ENCODE measurements at regions not wholly inside any gene's neighbourhood (a gene's known extent, or its start where the extent isn't known, plus 50 kb on each side); places are given as distances from the start of the nearest gene placed in this dataset.

DNA sequence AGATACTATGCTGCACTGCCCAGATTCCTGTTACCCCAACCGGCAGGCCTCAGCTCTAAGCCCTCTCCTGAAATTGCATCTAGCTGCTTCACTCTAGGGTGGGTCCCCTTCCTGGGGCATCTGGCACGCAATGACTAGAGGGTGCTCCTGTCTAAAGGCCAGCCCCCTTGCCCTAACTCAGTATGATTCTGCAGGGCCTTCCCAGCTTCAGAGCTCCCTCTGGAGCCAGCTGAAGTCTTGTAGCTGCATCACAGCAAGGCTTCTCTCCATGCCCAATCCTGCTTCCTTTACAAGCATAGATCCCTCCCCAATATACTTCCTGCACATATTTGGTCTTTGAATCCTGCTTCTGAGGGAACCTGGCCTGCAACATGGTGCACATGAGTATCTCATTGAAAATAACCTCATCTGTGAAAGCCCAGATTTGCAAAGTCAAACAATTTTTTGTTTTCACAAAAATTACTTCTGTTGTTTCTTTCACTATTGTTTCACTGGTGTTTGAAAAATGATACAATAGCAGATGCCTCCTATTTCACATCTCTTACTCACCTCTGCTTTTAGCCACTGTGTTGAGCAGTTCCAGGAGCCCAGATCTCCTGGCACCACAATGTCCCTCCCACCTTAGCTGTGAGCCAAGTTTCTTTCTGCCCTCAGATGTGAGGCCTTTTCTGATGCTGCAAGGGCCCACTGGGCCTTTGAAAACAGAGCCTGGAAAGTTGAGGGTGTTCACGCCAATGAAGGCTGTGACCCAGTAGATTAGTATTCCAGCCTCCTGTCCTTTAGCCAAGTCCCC is 169.5 kb upstream of the EGLN3 start:
- Histone ChIP-seq H3K27ac (ENCODE audit: low read depth in 1 of 2, low read length in 1 of 2) (no peak overlapping the region), H3K27me3 (ENCODE audit: control insufficient read depth in 2 of 2, insufficient read depth in 1 of 2, low read length in 1 of 2) (no peaks in the 10 kb centered on the region), H3K4me3 (ENCODE audit: low read length in 2 of 2) (no peak overlapping the region), H3K36me3 (ENCODE audit: control insufficient read depth in 2 of 2, insufficient read depth in 2 of 2, low read length in 1 of 2) (no peaks in the 10 kb centered on the region), H3K4me1 (ENCODE audit: control insufficient read depth in 2 of 2, insufficient read depth in 2 of 2, low read length in 2 of 2) (no peaks in the 10 kb centered on the region), H3K9me3 (ENCODE audit: control insufficient read depth in 2 of 2, insufficient read depth in 1 of 2, low read length in 1 of 2) (no peaks in the 10 kb centered on the region)
- DNase-seq (ENCODE audit: low read depth in 6 of 9, low spot score in 9 of 9): no peak
- WGBS: 98% methylated on average over 3 of the region's 3 CpGs

DNA sequence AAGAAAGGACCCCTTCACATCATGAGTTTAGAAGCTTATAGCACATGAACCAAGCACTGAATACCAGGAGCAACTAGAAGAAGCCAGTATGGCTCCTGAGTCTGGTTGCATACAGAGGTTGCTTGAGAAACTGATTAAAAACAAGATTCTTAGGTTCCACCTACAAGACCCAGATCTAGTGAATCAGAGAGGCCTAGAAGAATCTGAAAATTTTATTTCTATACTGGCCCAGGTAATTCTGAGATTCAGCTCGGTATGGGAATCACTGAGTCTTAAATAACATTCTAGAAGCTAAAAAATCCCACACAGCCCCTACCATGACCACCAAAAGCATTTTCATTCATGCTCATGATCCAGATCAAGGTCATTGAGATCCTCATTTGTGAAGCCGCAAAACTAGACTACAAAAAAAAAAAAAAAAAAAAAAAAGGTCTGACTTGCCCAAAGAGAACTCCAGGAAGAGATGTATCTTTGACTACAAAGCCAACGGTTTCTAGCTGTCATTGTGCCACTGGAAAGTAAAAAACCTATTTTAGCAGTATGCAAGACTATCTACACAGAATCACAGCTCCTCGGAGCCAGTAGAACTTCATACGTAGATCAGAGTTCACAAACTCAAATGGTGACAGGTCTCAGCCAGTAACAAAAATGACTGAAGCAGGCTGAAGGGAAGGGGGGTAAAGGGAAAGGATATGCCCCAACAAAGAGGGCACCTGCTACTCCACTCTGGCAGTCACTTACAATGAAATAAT is 168.4 kb upstream of the EGLN3 start:
- H3K27ac ChIP-seq (ENCODE audit: low read depth in 1 of 2, low read length in 1 of 2): no peak overlapping the region
- H3K27me3 ChIP-seq (ENCODE audit: control insufficient read depth in 2 of 2, insufficient read depth in 1 of 2, low read length in 1 of 2): no peaks in the 10 kb centered on the region
- H3K4me3 ChIP-seq (ENCODE audit: low read length in 2 of 2): no peak overlapping the region
- WGBS: 94% methylated on average over 5 of the region's 5 CpGs
- H3K4me1 ChIP-seq (ENCODE audit: control insufficient read depth in 2 of 2, insufficient read depth in 2 of 2, low read length in 2 of 2): no peaks in the 10 kb centered on the region
- no peak for DNase-seq (ENCODE audit: low read depth in 6 of 9, low spot score in 9 of 9)
- H3K36me3 ChIP-seq (ENCODE audit: control insufficient read depth in 2 of 2, insufficient read depth in 2 of 2, low read length in 1 of 2): no peaks in the 10 kb centered on the region
- H3K9me3 ChIP-seq (ENCODE audit: control insufficient read depth in 2 of 2, insufficient read depth in 1 of 2, low read length in 1 of 2): no peaks in the 10 kb centered on the region

GRCh38 chr14:34113991-34114390 is 163.1 kb upstream of the EGLN3 start:
- no peaks in the 10 kb centered on the region for H3K4me1 ChIP-seq (ENCODE audit: control insufficient read depth in 2 of 2, insufficient read depth in 2 of 2, low read length in 2 of 2)
- H3K4me3 ChIP-seq (ENCODE audit: low read length in 2 of 2): no peak overlapping the region
- no peaks in the 10 kb centered on the region for H3K9me3 ChIP-seq (ENCODE audit: control insufficient read depth in 2 of 2, insufficient read depth in 1 of 2, low read length in 1 of 2)
- no peaks in the 10 kb centered on the region for H3K36me3 ChIP-seq (ENCODE audit: control insufficient read depth in 2 of 2, insufficient read depth in 2 of 2, low read length in 1 of 2)
- no peak for DNase-seq (ENCODE audit: low read depth in 6 of 9, low spot score in 9 of 9)
- no peak overlapping the region for H3K27ac ChIP-seq (ENCODE audit: low read depth in 1 of 2, low read length in 1 of 2)
- H3K27me3 ChIP-seq (ENCODE audit: control insufficient read depth in 2 of 2, insufficient read depth in 1 of 2, low read length in 1 of 2): no peaks in the 10 kb centered on the region

DNA sequence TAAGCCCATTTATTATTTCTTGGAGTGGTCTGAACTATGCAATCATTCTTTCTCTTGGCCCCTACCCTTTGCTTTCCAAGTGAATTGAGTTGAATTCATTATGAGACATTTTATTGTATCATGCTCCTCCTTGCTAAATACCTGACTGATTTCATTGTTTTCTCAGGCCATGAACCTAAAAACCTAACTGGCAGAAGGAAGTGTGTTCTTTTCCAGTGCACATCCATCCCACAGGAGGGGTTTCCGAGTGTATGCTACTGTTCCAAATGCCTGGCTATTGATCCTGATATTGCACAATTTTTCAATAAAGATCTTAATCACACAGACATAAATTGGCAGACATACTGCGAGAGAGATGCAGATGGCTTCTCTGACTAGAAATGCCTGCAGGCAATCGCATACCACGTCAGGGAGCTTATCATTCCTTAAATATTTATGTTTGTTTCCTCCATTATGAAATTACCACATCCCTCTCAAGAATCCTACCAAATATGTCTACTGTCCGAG is 162.2 kb upstream of the EGLN3 start:
- DNase-seq (ENCODE audit: low read depth in 6 of 9, low spot score in 9 of 9): no peak
- Histone ChIP-seq H3K27ac (ENCODE audit: low read depth in 1 of 2, low read length in 1 of 2) (no peak overlapping the region), H3K36me3 (ENCODE audit: control insufficient read depth in 2 of 2, insufficient read depth in 2 of 2, low read length in 1 of 2) (no peaks in the 10 kb centered on the region), H3K27me3 (ENCODE audit: control insufficient read depth in 2 of 2, insufficient read depth in 1 of 2, low read length in 1 of 2) (no peaks in the 10 kb centered on the region), H3K4me1 (ENCODE audit: control insufficient read depth in 2 of 2, insufficient read depth in 2 of 2, low read length in 2 of 2) (no peaks in the 10 kb centered on the region), H3K4me3 (ENCODE audit: low read length in 2 of 2) (no peak overlapping the region), H3K9me3 (ENCODE audit: control insufficient read depth in 2 of 2, insufficient read depth in 1 of 2, low read length in 1 of 2) (no peaks in the 10 kb centered on the region)
- 94% methylated on average over 5 of the region's 5 CpGs for WGBS

- DNase-seq (ENCODE audit: low read depth in 6 of 9, low spot score in 9 of 9): no peak
- H3K9me3 ChIP-seq (ENCODE audit: control insufficient read depth in 2 of 2, insufficient read depth in 1 of 2, low read length in 1 of 2): no peaks in the 10 kb centered on the region
- 95% methylated on average over 4 of the region's 4 CpGs for WGBS
- H3K36me3 ChIP-seq (ENCODE audit: control insufficient read depth in 2 of 2, insufficient read depth in 2 of 2, low read length in 1 of 2): no peaks in the 10 kb centered on the region
- H3K27ac ChIP-seq (ENCODE audit: low read depth in 1 of 2, low read length in 1 of 2): no peak overlapping the region
- H3K27me3 ChIP-seq (ENCODE audit: control insufficient read depth in 2 of 2, insufficient read depth in 1 of 2, low read length in 1 of 2): no peaks in the 10 kb centered on the region
- H3K4me3 ChIP-seq (ENCODE audit: low read length in 2 of 2): no peak overlapping the region
- no peaks in the 10 kb centered on the region for H3K4me1 ChIP-seq (ENCODE audit: control insufficient read depth in 2 of 2, insufficient read depth in 2 of 2, low read length in 2 of 2)
Measured at GRCh38 chr14:34111953-34112352, 161.1 kb upstream of the EGLN3 start.

- no peaks in the 10 kb centered on the region for H3K36me3 ChIP-seq (ENCODE audit: control insufficient read depth in 2 of 2, insufficient read depth in 2 of 2, low read length in 1 of 2)
- H3K27me3 ChIP-seq (ENCODE audit: control insufficient read depth in 2 of 2, insufficient read depth in 1 of 2, low read length in 1 of 2): no peaks in the 10 kb centered on the region
- H3K4me1 ChIP-seq (ENCODE audit: control insufficient read depth in 2 of 2, insufficient read depth in 2 of 2, low read length in 2 of 2): no peaks in the 10 kb centered on the region
- 95% methylated on average over 2 of the region's 2 CpGs for WGBS
- no peaks in the 10 kb centered on the region for H3K9me3 ChIP-seq (ENCODE audit: control insufficient read depth in 2 of 2, insufficient read depth in 1 of 2, low read length in 1 of 2)
- H3K27ac ChIP-seq (ENCODE audit: low read depth in 1 of 2, low read length in 1 of 2): no peak overlapping the region
- H3K4me3 ChIP-seq (ENCODE audit: low read length in 2 of 2): no peak overlapping the region
- no peak for DNase-seq (ENCODE audit: low read depth in 6 of 9, low spot score in 9 of 9)
Measured at GRCh38 chr14:34111505-34111904, 160.6 kb upstream of the EGLN3 start.

DNA sequence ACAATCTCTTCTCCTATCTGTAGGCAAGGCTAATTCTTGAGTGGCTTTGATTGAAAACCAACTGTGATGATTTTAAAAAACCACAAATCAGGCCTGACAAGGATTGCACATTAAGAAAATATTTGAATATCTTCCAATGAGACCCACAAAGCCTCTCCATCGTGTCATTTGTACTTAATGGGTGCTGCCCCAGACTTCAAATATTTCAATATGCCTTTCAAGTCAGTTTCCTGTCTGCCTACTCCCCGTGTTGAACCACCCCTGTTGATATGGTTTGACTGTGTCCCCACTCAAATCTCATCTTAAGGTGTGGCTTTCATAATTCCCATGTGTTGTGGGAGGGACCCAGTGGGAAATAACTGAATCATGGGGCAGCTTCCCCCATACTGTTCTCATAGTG is 159.7 kb upstream of the EGLN3 start:
- H3K9me3 ChIP-seq (ENCODE audit: control insufficient read depth in 2 of 2, insufficient read depth in 1 of 2, low read length in 1 of 2): no peaks in the 10 kb centered on the region
- no peaks in the 10 kb centered on the region for H3K4me1 ChIP-seq (ENCODE audit: control insufficient read depth in 2 of 2, insufficient read depth in 2 of 2, low read length in 2 of 2)
- no peak for DNase-seq (ENCODE audit: low read depth in 6 of 9, low spot score in 9 of 9)
- no peak overlapping the region for H3K27ac ChIP-seq (ENCODE audit: low read depth in 1 of 2, low read length in 1 of 2)
- H3K27me3 ChIP-seq (ENCODE audit: control insufficient read depth in 2 of 2, insufficient read depth in 1 of 2, low read length in 1 of 2): no peaks in the 10 kb centered on the region
- no peak overlapping the region for H3K4me3 ChIP-seq (ENCODE audit: low read length in 2 of 2)
- H3K36me3 ChIP-seq (ENCODE audit: control insufficient read depth in 2 of 2, insufficient read depth in 2 of 2, low read length in 1 of 2): no peaks in the 10 kb centered on the region
- 66% methylated on average over 2 of the region's 2 CpGs for whole genome bisulfite sequencing

GRCh38 chr14:34107441-34107840 is 156.6 kb upstream of the EGLN3 start:
- no peak for DNase-seq (ENCODE audit: low read depth in 6 of 9, low spot score in 9 of 9)
- Histone ChIP-seq H3K27ac (ENCODE audit: low read depth in 1 of 2, low read length in 1 of 2) (no peak overlapping the region), H3K27me3 (ENCODE audit: control insufficient read depth in 2 of 2, insufficient read depth in 1 of 2, low read length in 1 of 2) (no peaks in the 10 kb centered on the region), H3K36me3 (ENCODE audit: control insufficient read depth in 2 of 2, insufficient read depth in 2 of 2, low read length in 1 of 2) (no peaks in the 10 kb centered on the region), H3K4me3 (ENCODE audit: low read length in 2 of 2) (no peak overlapping the region), H3K4me1 (ENCODE audit: control insufficient read depth in 2 of 2, insufficient read depth in 2 of 2, low read length in 2 of 2) (no peaks in the 10 kb centered on the region), H3K9me3 (ENCODE audit: control insufficient read depth in 2 of 2, insufficient read depth in 1 of 2, low read length in 1 of 2) (no peaks in the 10 kb centered on the region)
- 95% methylated on average over 3 of the region's 3 CpGs for WGBS

DNA sequence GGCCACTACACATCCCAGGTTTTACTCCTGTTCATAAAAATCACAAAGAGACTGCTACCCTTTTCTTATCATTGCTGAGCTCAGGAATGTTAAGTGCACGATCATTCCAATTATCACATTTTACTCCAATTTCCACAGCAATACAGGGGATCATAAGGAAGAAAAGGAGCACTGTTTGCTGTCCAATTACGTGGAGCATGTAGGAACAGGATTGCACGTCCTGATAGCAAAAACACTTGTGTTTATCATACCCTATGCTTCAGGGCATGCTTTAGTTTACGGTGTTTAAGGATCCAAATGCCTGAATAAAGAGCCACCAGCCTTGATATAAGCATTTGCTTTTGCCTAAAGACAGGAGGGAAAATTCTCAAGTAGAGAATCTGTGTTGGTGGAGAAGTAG is 155.4 kb upstream of the EGLN3 start:
- no peaks in the 10 kb centered on the region for H3K4me1 ChIP-seq (ENCODE audit: control insufficient read depth in 2 of 2, insufficient read depth in 2 of 2, low read length in 2 of 2)
- no peaks in the 10 kb centered on the region for H3K27me3 ChIP-seq (ENCODE audit: control insufficient read depth in 2 of 2, insufficient read depth in 1 of 2, low read length in 1 of 2)
- 97% methylated on average over 4 of the region's 4 CpGs for WGBS
- no peak overlapping the region for H3K27ac ChIP-seq (ENCODE audit: low read depth in 1 of 2, low read length in 1 of 2)
- no peak for DNase-seq (ENCODE audit: low read depth in 6 of 9, low spot score in 9 of 9)
- H3K9me3 ChIP-seq (ENCODE audit: control insufficient read depth in 2 of 2, insufficient read depth in 1 of 2, low read length in 1 of 2): no peaks in the 10 kb centered on the region
- no peaks in the 10 kb centered on the region for H3K36me3 ChIP-seq (ENCODE audit: control insufficient read depth in 2 of 2, insufficient read depth in 2 of 2, low read length in 1 of 2)
- H3K4me3 ChIP-seq (ENCODE audit: low read length in 2 of 2): no peak overlapping the region

Data from thymus (tissue), 11 donors.